ENCODE measurements at regions not wholly inside any gene's neighbourhood (a gene's known extent, or its start where the extent isn't known, plus 50 kb on each side); places are given as distances from the start of the nearest gene placed in this dataset.

DNA sequence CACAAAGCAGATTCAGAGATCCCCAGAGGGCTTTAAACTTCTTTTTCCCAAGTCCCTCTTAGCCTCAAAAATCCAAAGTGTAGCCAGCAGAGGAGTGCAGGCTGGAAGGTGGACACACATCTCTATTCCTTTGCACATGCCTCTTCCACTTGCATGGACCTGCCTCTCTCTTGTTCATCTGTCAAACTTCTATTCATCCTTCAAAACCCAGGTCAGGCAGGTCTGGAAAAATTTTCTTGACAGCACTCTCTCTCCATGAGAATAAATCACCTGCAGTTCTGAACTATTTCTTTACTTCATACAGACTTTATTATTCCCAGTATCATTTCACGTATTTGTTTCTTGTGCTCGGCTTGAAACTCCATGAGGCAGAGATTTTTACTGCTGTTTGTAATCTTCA, 127.5 kb downstream of the SS18 start:
- DNase-seq: no peak

DNA sequence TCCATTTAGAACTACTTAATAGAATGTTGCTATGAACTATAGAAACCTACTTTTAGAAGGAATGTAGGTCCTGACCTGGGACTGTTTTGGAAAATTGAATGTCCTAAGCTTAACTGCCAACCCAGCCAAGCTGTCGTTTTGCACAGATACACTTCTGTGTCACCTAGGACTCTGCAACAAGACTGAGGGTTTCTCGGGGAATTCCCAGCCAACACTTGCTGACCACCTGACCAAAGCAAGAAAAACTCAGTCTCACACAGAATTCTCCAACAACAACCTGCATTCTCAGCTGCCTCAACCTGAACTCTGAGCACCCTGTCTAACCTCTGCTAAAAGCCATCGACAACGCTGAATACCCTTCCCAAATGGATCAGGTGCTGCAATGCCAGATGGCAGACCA, 128.2 kb downstream of the SS18 start:
- DNase-seq: no peak

DNA sequence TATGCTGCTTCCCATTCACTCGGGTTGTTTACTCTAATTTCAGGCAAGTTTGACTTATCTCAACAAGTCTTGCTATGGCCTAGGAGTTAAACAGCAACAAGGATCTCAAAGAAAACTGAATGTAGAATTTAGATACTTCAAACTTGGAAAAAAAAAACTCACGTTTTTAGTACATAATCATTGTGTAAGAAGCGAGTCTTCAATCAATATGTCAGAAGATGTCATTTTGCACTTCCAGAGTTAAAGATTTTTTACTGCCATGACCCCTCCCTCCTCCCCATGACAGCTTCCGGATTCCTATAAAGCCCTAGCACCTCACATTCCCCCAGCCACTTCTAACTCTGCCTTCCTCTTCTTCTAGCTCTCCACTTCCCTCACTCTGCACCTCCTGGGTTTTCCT, 133.4 kb downstream of the SS18 start:
- DNase-seq: no peak

DNA sequence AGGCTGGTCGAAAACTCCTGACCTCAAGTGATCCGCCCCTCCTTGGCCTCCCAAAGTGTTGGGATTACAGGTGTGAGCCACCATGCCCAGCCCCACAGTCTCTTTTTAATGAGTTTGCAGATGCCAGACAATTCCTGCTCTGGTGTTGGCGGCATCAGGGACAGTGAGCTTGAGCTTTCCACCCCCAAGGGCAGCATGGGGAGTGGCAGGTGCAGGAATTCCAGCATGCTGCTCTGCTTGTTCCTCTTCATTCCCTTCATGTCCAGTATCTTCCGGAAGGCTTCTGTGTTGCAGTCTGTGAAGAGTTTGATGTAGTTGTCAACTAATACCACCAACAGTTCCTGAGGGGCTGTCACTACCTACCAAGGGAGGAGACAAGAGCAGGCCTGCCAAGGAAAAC, 137.3 kb downstream of the SS18 start:
- no peak for DNase-seq

DNA sequence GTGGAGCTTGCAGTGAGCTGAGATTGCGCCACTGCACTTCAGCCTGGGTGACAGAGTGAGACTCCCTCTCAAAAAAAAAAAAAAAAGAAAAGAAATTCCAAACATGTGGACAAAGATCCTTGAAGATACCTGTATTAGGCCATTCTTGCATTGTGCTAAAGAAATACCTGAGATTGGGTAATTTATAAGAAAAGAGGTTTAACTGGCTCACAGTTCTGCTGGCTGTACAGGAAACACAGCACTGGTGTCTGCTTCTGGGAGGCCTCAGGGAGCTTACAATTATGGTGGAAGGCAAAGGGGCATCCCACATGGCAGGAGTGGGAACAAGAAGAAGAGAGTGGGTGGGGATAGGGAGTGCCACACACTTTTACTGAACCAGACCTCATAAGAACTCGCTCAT, 140.1 kb downstream of the SS18 start:
- DNase-seq: no peak

DNA sequence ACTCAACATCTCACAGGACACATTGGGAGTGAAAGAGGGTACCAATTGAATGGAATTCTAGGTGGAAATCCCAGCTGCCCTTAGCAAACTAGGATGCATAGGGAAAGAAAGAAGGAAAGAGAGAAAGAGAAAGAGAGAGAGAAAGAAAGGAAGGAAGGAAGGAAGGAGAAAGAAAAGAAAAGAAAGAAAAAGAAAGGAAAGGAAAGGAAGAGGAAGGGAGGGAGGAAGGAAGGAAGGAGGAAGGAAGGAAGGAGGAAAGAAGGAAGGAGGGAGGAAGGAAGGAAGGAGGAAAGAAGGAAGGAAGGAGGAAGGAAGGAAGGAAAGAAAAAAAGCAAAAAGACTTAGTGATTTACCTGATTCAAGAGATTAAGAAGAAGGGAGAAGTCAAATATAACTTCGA, 143.9 kb downstream of the SS18 start:
- no peak for DNase-seq

DNA sequence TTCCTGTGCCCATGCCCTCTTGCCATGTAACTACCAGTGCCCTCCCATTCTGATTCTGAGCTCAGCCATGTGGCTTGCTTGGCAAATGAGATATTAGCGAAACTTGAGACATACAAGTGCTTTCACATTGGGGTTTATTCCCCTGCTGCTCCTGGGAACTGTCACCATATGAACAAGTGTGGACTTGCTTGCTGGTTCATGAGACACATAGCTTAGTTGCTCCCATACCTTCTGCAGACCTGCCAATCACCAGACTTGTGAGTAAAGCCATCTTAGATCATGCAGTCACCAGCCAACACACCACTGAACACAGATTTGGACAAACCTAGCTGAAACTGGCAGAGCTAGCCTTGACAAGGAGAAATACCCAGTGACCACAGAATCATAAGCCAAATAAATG, 155.1 kb downstream of the SS18 start:
- DNase-seq: no peak

DNA sequence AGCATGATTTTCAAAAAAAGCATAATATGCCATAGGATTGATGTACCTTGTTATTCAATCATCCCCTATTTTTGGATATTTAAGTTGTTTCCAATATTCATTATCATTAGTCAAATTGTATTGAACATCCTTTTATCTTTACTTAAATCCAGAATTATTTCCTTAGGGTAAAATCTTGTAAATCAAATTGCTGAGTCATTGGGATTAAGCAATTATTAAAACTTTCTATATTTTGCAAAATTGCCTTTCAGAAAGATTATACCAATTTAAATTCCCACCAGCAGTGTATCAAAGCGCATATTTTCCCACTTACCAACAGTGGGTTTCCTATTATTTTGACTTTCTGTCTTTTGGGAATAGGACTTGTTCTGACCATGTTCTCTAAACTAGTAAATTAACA, 159.3 kb downstream of the SS18 start:
- DNase-seq: no peak

DNA sequence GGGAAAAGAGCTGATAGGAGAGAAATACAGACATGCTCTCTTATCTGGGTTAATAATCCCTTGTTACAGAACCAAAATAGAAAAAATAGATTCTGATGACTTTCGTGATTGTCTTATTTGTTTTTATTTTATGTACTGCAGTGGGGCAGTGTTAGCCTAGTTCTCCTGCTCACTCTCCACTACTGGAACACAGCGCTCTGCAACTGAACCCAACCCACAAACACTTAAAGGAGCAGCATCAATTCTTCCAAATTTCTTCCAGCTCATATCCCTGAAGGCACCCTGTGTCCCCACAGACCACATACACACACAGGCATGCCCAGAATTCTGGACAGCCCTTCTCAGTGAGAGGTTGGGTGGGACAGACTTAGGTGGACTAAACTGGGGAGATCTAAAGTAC, 160.6 kb downstream of the SS18 start:
- no peak for DNase-seq

DNA sequence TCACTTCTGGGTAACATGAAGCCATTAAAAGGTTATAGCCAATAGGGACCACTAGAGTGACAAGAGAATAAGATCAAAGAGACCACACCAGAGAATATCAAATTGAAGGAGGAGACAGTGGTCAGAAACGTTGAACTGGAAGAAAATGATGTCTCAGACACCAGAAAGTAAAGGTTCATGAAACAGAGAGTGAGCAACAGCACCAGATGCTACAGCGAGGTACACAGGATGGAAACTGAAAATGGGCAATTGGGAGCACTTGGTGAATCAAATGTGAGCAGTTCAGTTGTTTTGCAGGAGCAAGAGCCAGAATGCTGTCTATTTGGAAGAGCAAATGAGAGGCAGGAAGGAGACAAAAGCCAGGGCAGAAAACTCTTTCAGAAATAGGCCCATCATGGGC, 162.6 kb downstream of the SS18 start:
- no peak for DNase-seq

DNA sequence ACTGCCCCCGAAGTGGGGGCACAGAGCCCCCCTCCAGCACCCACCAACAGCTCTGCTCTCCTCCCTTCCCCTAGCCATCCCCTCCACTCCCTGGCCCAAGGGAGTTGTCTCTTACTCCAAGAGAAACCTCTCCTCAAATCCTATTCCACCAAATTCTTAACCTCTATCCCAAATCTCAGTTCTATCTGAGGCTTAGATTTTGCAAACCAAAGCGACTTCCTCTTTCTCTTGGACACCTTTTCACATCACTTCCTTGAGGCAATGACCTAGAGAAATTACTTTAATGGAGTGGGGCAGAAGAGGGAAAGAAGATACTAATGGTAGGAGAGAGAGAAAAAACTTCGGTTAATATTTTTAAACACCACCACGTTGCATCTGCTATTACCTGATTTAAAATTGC, 167.2 kb downstream of the SS18 start:
- no peak for DNase-seq

DNA sequence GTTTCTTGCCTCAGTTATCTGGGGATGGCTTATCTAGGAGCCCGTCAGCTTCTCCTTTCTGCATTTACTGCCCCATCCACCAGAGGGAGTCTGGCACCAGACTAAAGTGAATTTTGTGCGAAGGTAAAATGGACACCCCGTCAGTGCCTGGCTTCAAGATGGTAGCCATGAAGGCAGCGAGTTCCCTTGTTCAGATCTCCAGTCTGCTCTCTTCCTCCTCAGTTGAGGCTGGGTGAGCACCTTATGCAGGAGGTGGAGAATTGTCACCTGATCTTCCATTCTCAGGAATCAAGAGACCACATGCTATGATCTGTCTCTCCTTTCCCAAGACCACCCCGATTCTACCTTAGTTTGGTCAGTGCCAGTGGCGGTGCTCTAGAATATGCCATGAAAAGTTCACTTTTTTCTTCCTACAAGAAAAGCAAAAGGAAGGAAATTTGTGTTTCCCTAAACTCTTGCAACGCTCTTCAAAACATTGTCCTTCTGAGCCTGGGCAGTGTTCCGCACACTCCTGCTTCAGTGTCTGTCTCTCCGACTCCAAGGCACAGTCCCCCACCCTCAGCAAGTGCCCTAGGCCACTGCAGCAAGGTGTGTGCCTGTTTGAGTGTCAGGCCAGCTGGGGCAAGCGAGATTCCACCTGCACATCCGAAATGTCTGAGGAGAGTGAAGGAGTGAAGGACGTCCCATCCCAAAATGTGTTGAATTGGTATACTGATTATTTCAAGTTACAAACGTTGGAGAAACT, 168.6 kb downstream of the SS18 start:
- DNase-seq: peak; percentile 16

DNA sequence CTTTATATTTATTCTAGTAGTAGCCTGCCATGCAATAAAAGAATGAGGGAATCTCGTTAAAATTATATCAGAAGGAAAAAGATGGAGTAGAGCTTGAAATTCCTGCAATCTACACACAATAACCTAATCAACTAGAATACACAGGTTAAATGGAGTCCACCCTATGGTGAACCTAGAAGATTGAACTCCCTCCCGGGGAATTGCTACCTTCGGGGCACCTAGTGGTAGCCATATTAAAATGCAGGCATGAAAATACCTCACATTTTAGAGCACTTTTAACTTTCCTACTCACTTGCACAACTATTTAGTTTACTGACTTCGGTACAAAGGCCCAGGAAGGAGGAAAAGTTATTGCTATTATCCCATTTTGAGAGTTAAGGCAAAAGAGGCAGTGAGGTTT, 174.5 kb downstream of the SS18 start:
- DNase-seq: no peak

DNA sequence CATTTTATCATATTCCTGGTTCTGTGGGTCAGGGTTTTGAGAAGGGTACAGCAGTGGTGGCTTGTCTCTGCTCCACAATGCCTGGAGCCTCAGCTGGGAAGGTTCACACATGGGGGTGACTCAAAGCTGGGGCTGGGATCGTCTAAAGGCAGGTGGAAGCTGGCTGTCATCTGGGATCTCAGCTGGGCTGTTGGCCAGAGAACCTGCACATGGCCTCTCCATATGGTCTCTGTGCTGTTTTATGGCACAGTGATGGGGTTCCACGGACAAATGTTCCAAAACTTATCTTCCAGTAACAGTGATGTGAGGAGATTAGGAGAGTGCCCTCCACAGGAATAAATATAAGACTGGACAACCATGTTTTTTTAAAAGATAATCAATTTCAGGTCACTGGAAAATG, 191.4 kb downstream of the SS18 start:
- no peak for DNase-seq

DNA sequence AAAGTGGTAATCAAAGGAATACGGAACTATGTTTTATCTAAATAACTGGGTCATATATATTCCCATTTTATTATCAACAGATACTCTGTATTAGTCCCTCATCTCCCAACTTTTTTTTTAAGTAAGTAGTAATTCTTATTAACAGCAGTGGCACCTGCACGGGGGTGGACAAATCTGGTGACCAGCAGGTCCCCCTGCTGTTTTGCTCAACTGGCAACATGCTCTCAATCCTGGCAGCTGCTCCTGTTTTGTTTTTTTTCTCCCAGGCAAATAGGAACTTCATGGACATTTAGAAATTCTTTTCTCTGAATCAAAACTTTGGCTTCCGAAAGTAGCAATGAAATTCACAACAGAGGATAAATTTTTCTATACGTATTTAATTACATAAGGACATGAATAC, 193.5 kb downstream of the SS18 start:
- no peak for DNase-seq

DNA sequence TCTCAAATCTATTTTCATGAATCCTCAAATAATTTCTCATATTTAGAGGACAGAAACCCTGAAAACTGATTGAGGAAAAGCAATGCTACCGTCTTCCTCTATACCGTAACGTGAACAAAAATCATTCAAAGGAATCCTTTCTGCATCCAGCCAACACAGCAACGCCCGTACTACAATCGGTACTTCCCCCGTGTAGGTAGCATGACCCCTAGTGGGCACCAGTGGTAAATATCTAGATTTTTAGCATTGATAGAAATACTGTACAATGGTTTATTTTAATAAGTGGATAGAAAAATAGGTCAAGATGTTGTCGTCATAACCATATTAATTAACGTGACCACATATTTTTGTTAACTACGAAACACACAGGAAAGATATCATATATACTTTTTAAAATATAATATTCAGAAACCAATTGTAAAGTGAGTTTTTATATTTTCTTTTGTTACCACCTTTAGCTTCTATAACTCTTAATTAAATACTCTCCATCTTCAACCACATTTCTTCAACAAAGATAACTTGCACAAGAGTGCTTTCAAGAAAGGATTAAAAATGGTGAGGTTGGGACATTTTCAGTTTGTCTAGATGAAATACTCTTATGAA, 194.1 kb downstream of the SS18 start:
- peak; percentile 53 for DNase-seq

DNA sequence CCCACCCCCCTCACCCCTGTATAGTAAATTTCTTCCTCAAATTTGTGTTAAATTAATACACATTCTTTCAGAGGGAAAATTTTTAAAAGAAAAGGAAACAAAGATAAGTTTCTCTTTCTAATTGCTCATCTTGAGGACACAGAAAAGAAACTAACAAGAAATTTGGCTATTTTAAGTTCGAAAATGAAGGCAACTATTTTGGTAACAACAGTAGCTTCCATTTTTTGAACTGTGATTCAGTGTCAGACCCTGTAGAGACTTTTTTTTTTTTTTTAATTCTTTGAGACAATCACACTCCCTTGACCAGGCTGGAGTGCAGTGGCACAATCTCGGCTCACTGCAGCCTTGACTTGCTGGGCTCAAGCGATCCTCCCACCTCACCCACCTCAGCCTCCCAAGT, 194.9 kb downstream of the SS18 start:
- no peak for DNase-seq

DNA sequence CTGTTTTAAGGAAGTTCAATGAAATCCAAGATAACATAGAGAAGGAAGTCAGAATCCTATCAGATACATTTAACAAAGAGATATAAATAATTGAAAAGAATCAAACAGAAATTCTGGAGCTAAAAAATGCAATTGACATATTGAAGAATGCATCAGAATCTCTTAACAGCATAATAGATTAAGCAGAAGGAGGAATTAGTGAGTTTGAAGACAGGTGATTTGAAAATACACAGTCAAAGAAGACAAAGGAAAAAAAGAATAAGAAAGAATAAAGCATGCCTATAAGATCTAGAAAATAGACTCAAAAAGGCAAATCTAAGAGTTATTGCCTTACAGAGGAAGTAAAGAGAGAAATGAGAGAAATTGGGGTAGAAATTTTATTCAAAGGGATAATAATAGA, 204.1 kb downstream of the SS18 start:
- no peak for DNase-seq

DNA sequence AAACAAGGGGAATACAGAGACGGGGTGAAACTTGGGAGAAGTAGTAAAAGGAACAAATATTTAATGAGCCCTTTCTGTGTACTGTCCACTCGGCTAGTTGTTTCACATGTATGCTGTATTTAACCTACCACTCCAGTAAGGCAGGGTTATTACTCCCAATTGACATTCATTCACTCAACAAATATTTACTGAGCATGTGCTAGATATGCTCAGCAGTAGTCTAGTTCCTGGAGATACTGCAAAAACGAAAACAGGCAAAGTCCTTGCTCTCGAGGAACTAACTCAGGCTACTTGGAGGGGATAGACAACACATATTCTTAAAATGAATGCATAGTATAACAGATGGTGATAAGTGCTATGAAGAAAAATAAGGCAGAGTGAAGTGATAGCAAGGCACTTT, 207.3 kb downstream of the SS18 start:
- no peak for DNase-seq

DNA sequence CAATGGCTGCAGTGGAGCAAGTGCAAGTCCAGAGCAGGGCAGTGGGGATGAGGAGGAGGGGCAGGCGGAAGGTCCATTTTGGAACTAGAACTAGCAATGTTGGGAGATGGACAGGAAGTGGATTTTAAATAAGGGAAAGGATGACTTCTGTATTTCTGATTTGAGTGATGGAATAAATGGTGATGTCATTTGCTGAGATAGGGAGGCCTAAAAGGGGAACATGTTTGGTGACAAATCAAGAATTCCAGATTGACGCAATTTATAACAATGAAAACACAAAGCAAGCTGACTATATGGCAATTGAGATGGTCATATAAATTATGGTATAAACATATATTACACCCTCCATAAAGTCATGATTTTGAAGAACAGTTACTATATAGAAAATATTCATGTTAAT, 209.3 kb downstream of the SS18 start:
- no peak for DNase-seq

DNA sequence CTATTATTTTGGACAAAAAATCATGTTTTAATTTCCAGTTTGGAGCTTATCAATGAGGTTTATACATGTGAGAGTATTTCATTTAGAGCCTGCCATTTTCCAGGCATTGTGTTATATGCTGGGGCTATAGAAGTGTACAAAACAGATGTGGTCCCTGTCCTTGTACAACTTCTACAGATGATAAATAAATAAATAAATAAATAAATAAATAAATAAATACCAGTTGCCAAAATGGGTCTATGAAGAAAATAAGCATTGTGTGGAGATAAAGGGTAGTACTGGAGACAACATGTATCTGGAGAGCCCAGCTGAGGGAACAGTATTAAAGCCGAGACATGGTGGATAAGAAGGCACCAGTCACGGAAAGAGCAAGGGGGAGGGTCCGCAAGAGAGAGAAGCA, 210.0 kb downstream of the SS18 start:
- no peak for DNase-seq

DNA sequence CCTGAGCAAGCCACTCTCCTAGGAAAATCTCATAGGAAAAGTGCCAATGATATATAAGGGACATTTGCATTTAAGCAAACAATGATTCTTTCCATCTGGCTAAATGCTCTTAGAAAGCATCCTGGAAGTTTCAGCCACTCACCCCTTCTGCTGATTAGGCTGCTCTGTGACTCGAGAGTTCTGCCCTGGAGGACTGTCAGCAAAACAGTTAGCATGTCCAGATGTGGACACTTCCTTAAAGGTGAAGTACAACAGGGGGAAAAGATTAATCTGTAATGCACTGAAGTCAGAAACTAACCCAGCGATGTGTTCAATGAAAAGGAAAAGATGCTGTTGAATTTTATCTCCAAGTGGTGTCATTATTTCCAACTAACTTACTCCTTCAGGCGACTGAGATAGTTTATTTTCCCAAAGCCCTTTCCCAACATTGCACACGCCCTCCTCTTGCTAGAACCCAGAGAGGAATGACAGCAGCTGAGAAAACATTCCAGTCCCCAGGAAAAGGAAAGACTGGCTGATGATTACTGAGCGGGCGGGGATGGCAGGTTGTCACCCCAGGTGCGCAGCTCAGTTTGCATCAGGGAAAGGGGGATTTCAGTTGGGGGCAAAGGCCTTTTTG, 214.0 kb downstream of the SS18 start:
- DNase-seq: no peak

DNA sequence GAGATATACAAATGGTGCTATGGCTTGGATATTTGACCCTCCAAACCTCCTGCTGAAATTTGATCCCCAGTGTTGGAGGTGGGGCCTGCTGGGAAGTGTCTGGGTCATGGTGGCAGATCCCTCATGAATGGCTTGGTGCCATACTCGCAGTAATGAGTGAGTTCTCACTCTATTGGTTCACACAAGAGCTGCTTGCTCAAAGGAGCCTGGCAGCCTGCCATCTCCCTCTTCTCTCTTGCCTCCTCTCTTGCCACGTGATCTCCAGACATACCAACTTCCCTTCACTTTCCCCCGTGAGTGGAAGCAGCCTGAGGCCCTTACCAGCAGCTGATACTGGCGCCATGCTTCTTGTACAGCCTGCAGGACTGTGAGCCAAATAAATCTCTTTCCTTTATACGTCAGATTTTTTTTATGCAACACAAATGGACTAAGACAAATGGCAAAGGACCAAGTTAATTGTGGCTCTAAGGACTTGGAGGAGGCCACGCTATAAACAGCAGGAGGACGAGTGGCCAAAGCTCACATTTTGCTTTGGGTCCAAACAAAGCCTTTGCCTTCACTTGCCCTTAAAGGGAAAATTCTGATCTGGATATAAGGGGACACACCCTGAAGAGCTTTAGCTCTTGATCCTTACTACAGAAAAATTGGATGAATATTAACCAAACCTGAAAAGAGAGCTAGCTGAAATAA, 214.7 kb downstream of the SS18 start:
- no peak for DNase-seq

DNA sequence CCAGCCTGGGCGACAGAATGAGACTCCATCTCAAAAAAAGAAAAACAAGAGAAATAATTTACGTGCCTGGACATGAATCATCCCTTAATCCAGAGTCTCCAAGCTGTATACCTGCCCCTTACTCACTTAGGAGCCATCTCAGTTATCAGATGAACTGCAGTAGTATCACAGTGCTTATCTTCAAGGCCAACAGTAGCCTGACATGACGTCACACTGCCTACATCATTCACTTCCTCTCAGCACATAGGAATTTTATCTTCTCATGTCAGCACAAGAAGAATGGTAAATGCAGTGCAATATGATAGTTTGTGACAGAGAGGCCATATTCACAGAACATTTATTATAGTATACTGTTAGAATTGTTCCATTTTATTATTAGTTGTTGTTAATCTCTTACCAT, 216.6 kb downstream of the SS18 start:
- DNase-seq: no peak
